HCT116 (cell line): ENCODE measurements at regions not wholly inside any gene's neighbourhood (a gene's known extent, or its start where the extent isn't known, plus 50 kb on each side); places are given as distances from the start of the nearest gene placed in this dataset.

Experiments used
- ATAC-seq: fragments of 200-7000 bp; cut with Tn5 transposase; 2 replicates; pipeline ENCODE4 v1.9.1; 2020; ENCODE audit warnings: mild to moderate bottlenecking, moderate library complexity
- BruUV-seq: library from RNA; stranded (reverse); fragments of 400-500 nt; replicated peaks from 2 replicates; lab custom pipeline; 2021; lab: Mats Ljungman, UMichigan
- CTCF ChIA-PET: fragments of 300-600 bp; sonication (Branson Sonifier 250); formaldehyde crosslinking; loops from one replicate; lab custom pipeline; 2021; ENCODE audit warnings: antibody characterized with exemption; lab: Charles Lee
- POLR2A ChIA-PET: fragments of 300-600, 350-600 bp; sonication (Branson Sonifier 250); formaldehyde crosslinking; loops from one replicate; lab custom pipeline; 2021; ENCODE audit warnings: antibody characterized with exemption; lab: Charles Lee
- RAD21 ChIA-PET, 2 experiments: fragments of 300-600 bp; sonication (Branson Sonifier 250); formaldehyde crosslinking; loops; one replicate each; lab custom pipeline; 2023; ENCODE audit warnings: low total read pairs in 2 of 2; ENCODE audit not compliant: uncharacterized antibody in 2 of 2, unreplicated experiment in 2 of 2, low non-redundant PET in 1 of 2; lab: Charles Lee
- DNase-seq: peaks from one replicate; pipeline ENCODE4 v3.0.0-alpha.2; 2010; ENCODE audit warnings: low read depth, low spot score
- H2AFZ ChIP-seq: fragments of 200-600 bp; shearing (Covaris generic), sonication (generic); 2 replicates; pipeline ENCODE4 v1.6.1; 2017; ENCODE audit warnings: low read depth, mixed run types, mixed read lengths, antibody characterized with exemption, low read length; ENCODE audit not compliant: poor library complexity, severe bottlenecking
- H3K27ac ChIP-seq: 2 replicates; pipeline ENCODE4 v1.5.1; 2012; ENCODE audit warnings: low read depth, low read length
- H3K27me3 ChIP-seq: fragments of 200-600 bp; sonication (generic); 2 replicates; pipeline ENCODE4 v1.6.1; 2016; ENCODE audit warnings: mixed run types, low read length, mixed read lengths; ENCODE audit not compliant: insufficient read depth
- H3K36me3 ChIP-seq, 2 experiments: fragments of 200-500 bp in 1 of 2; fragments of 200-600 bp in 1 of 2; sonication (Bioruptor generic) in 1 of 2; sonication (generic) in 1 of 2; 2 replicates each; pipeline versions ENCODE4 v1.5.1 to v1.6.1; 2014 to 2016; ENCODE audit warnings: low read length in 2 of 2, inconsistent platforms in 1 of 2, mixed read lengths in 1 of 2, mixed run types in 1 of 2; ENCODE audit not compliant: insufficient read depth in 2 of 2, control insufficient read depth in 1 of 2
- H3K4me1 ChIP-seq, 2 experiments: fragments of 200-600 bp in 1 of 2; sonication (generic) in 1 of 2; 2 replicates each; pipeline versions ENCODE4 v1.5.1 to v1.6.1; 2012 to 2017; ENCODE audit warnings: low read length in 2 of 2, inconsistent platforms in 1 of 2, mild to moderate bottlenecking in 1 of 2, mixed read lengths in 1 of 2, mixed run types in 1 of 2, moderate library complexity in 1 of 2; ENCODE audit not compliant: insufficient read depth in 2 of 2, control insufficient read depth in 1 of 2
- H3K4me2 ChIP-seq: fragments of 200-600 bp; sonication (generic); 2 replicates; pipeline ENCODE4 v1.6.1; 2017; ENCODE audit warnings: mixed run types, low read length, mixed read lengths
- H3K4me3 ChIP-seq, 2 experiments: fragments of 200-600 bp in 1 of 2; sonication (generic) in 1 of 2; replicated peaks in 1 of 2; 2 replicates each; pipeline ENCODE4 v1.5.1; 2011 to 2016; ENCODE audit warnings: low read length in 2 of 2, control low read depth in 1 of 2, low read depth in 1 of 2, mild to moderate bottlenecking in 1 of 2, mixed read lengths in 1 of 2, mixed run types in 1 of 2
- H3K79me2 ChIP-seq: fragments of 200-600 bp; sonication (generic); 2 replicates; pipeline ENCODE4 v1.6.1; 2017; ENCODE audit warnings: mild to moderate bottlenecking, mixed run types, low read length, moderate library complexity, mixed read lengths; ENCODE audit not compliant: insufficient read depth
- H3K9ac ChIP-seq: fragments of 200-600 bp; sonication (generic); 2 replicates; pipeline ENCODE4 v1.6.1; 2016; ENCODE audit warnings: low read length, mixed read lengths
- H3K9me2 ChIP-seq: fragments of 200-600 bp; sonication (generic), shearing (Covaris generic); 2 replicates; pipeline ENCODE4 v1.6.1; 2017; ENCODE audit warnings: mixed run types, mild to moderate bottlenecking, moderate library complexity; ENCODE audit not compliant: insufficient read depth
- H3K9me3 ChIP-seq, 2 experiments: fragments of 200-500 bp in 1 of 2; fragments of 200-600 bp in 1 of 2; sonication (Bioruptor generic) in 1 of 2; sonication (generic) in 1 of 2; 2 replicates each; pipeline ENCODE4 v1.6.1; 2014 to 2017; ENCODE audit warnings: low read length in 2 of 2, mixed read lengths in 2 of 2, inconsistent platforms in 1 of 2, low read depth in 1 of 2, mild to moderate bottlenecking in 1 of 2, mixed run types in 1 of 2, moderate library complexity in 1 of 2; ENCODE audit not compliant: control insufficient read depth in 1 of 2, insufficient read depth in 1 of 2
- H4K20me1 ChIP-seq: fragments of 200-600 bp; sonication (generic), shearing (Covaris generic); 2 replicates; pipeline ENCODE4 v1.6.1; 2017; ENCODE audit warnings: mixed run types, mild to moderate bottlenecking, moderate library complexity; ENCODE audit not compliant: insufficient read depth
- CBX3 ChIP-seq: IDR thresholded peaks from 2 replicates; pipeline ENCODE4 v1.6.1; 2012; ENCODE audit warnings: low read depth
- CEBPB ChIP-seq: IDR thresholded peaks from 2 replicates; pipeline ENCODE4 v1.6.1; 2012; ENCODE audit warnings: low read depth
- EGR1 ChIP-seq: IDR thresholded peaks from 2 replicates; pipeline ENCODE4 v1.6.1; 2012; ENCODE audit warnings: low read depth
- ELF1 ChIP-seq: IDR thresholded peaks from 2 replicates; pipeline ENCODE4 v1.6.1; 2012; ENCODE audit warnings: low read depth, borderline replicate concordance
- EZH2 ChIP-seq: fragments of 200-600 bp; sonication (generic); IDR thresholded peaks from 2 replicates; pipeline ENCODE4 v1.6.1; 2017; ENCODE audit warnings: antibody characterized with exemption, mixed run types
- FOSL1 ChIP-seq: IDR thresholded peaks from 2 replicates; pipeline ENCODE4 v1.6.1; 2012; ENCODE audit warnings: low read depth
- JUND ChIP-seq: IDR thresholded peaks from 2 replicates; pipeline ENCODE4 v1.6.1; 2012
- POLR2A ChIP-seq: IDR thresholded peaks from 2 replicates; pipeline ENCODE4 v1.7.0; 2011; ENCODE audit warnings: borderline replicate concordance; ENCODE audit not compliant: insufficient read depth, insufficient read length; ENCODE audit errors: extremely low read depth
- SP1 ChIP-seq: IDR thresholded peaks from 2 replicates; pipeline ENCODE4 v1.6.1; 2012; ENCODE audit warnings: low read depth
- SRF ChIP-seq: IDR thresholded peaks from 2 replicates; pipeline ENCODE4 v1.6.1; 2012; ENCODE audit warnings: low read depth
- ZNF274 ChIP-seq: fragments of 200-500 bp; sonication (Bioruptor generic); IDR thresholded peaks from 2 replicates; pipeline ENCODE4 v1.6.1; 2014; ENCODE audit warnings: mild to moderate bottlenecking, low read depth, low read length, inconsistent platforms
- intact Hi-C: fragments of 100-400 bp; cut with micrococcal nuclease; formaldehyde crosslinking; loops from 2 replicates; pipeline ENCODE4 v1.10.0; 2022
- TF ChIP-seq, protein P1 (sequence below): IDR thresholded peaks from 2 replicates; pipeline ENCODE4 v1.6.1; 2011; ENCODE audit warnings: mild to moderate bottlenecking, low read length, moderate library complexity; ENCODE audit not compliant: insufficient replicate concordance; ENCODE audit errors: extremely low read depth
- TF ChIP-seq, protein P2 (sequence below): IDR thresholded peaks from 2 replicates; pipeline ENCODE4 v1.6.1; 2012; ENCODE audit warnings: low read depth
- TF ChIP-seq, protein P3 (sequence below): IDR thresholded peaks from 2 replicates; pipeline ENCODE4 v1.6.1; 2012
- TF ChIP-seq, protein P4 (sequence below): IDR thresholded peaks from 2 replicates; pipeline ENCODE4 v1.6.1; 2012

DNA sequence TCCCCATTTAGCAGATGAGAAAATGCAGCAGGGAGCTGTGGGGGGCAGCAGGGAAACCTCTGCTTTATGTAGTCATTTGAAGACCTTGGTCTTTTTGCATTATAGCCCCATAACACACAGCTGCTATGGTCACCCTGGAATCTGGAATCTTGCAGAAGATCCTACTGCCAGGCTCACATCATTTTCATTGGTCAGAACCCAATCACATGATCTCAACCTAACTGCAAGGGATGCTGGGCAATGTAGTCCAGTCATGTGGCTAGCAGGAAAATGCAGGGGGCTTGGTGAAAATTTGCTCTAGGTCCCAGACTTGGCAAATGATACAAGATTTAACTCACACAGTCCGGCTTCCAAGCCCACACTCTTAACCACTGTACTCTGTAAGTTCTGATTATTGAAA is 1028.7 kb downstream of the AACS start:
- Histone ChIP-seq H3K4me2 (no peak overlapping the region), H4K20me1 (no peaks in the 10 kb centered on the region), H2AFZ (no peak overlapping the region), H3K9me3 (peaks cover 9% of the 10 kb centered on the region in 2 experiments; a peak in 3 of 4 replicates), H3K27me3 (no peaks in the 10 kb centered on the region), H3K4me3 (no peak overlapping the region), H3K79me2 (no peaks in the 10 kb centered on the region), H3K27ac (no peak overlapping the region), H3K9ac (no peak overlapping the region), H3K4me1 (no peaks in the 10 kb centered on the region), H3K36me3 (no peaks in the 10 kb centered on the region), H3K9me2 (no peaks in the 10 kb centered on the region)
- intact Hi-C loops: no loop called here
- POLR2A ChIA-PET: no interaction called here
- DNase-seq (no peak), ATAC-seq (no peak)
- RAD21 ChIA-PET: no interaction called here
- TF ChIP-seq SP1 (no peak), CBX3 (no peak), EZH2 (no peak), ZNF274 (no peak), JUND (no peak), EGR1 (no peak), POLR2A (no peak), FOSL1 (no peak), SRF (no peak), ELF1 (no peak), CEBPB (no peak)
- TF ChIP-seq, protein P1, sequence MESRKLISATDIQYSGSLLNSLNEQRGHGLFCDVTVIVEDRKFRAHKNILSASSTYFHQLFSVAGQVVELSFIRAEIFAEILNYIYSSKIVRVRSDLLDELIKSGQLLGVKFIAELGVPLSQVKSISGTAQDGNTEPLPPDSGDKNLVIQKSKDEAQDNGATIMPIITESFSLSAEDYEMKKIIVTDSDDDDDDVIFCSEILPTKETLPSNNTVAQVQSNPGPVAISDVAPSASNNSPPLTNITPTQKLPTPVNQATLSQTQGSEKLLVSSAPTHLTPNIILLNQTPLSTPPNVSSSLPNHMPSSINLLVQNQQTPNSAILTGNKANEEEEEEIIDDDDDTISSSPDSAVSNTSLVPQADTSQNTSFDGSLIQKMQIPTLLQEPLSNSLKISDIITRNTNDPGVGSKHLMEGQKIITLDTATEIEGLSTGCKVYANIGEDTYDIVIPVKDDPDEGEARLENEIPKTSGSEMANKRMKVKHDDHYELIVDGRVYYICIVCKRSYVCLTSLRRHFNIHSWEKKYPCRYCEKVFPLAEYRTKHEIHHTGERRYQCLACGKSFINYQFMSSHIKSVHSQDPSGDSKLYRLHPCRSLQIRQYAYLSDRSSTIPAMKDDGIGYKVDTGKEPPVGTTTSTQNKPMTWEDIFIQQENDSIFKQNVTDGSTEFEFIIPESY: no peak
- TF ChIP-seq, protein P2, sequence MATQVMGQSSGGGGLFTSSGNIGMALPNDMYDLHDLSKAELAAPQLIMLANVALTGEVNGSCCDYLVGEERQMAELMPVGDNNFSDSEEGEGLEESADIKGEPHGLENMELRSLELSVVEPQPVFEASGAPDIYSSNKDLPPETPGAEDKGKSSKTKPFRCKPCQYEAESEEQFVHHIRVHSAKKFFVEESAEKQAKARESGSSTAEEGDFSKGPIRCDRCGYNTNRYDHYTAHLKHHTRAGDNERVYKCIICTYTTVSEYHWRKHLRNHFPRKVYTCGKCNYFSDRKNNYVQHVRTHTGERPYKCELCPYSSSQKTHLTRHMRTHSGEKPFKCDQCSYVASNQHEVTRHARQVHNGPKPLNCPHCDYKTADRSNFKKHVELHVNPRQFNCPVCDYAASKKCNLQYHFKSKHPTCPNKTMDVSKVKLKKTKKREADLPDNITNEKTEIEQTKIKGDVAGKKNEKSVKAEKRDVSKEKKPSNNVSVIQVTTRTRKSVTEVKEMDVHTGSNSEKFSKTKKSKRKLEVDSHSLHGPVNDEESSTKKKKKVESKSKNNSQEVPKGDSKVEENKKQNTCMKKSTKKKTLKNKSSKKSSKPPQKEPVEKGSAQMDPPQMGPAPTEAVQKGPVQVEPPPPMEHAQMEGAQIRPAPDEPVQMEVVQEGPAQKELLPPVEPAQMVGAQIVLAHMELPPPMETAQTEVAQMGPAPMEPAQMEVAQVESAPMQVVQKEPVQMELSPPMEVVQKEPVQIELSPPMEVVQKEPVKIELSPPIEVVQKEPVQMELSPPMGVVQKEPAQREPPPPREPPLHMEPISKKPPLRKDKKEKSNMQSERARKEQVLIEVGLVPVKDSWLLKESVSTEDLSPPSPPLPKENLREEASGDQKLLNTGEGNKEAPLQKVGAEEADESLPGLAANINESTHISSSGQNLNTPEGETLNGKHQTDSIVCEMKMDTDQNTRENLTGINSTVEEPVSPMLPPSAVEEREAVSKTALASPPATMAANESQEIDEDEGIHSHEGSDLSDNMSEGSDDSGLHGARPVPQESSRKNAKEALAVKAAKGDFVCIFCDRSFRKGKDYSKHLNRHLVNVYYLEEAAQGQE: no peak
- TF ChIP-seq, protein P3, sequence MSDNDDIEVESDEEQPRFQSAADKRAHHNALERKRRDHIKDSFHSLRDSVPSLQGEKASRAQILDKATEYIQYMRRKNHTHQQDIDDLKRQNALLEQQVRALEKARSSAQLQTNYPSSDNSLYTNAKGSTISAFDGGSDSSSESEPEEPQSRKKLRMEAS: no peak
- TF ChIP-seq, protein P4, sequence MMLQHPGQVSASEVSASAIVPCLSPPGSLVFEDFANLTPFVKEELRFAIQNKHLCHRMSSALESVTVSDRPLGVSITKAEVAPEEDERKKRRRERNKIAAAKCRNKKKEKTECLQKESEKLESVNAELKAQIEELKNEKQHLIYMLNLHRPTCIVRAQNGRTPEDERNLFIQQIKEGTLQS: no peak
- CTCF ChIA-PET: no interaction called here
- BruUV-seq: no TSS peak
